Skeletal muscle tissue (tissue), 3 donors: ENCODE measurements at regions not wholly inside any gene's neighbourhood (a gene's known extent, or its start where the extent isn't known, plus 50 kb on each side); places are given as distances from the start of the nearest gene placed in this dataset.

ENCODE experiments used
- H3K27ac ChIP-seq: one replicate; pipeline ENCODE4 v1.7.0; 2013; ENCODE audit warnings: mild to moderate bottlenecking, low read depth, low read length, inconsistent platforms
- H3K27me3 ChIP-seq, 3 donors: one replicate each; pipeline ENCODE4 v1.7.0; 2013; ENCODE audit warnings: low read length in 3 of 3; ENCODE audit not compliant: control insufficient read depth in 3 of 3, insufficient read depth in 3 of 3
- H3K36me3 ChIP-seq, 3 donors: one replicate each; pipeline ENCODE4 v1.7.0; 2013; ENCODE audit warnings: low read length in 3 of 3; ENCODE audit not compliant: control insufficient read depth in 3 of 3, insufficient read depth in 3 of 3
- H3K4me1 ChIP-seq, 3 donors: one replicate each; pipeline ENCODE4 v1.7.0; 2013; ENCODE audit warnings: low read length in 3 of 3, mild to moderate bottlenecking in 3 of 3; ENCODE audit not compliant: control insufficient read depth in 3 of 3, insufficient read depth in 3 of 3
- H3K4me3 ChIP-seq, 3 donors: one replicate each; pipeline ENCODE4 v1.7.0; 2013; ENCODE audit warnings: low read length in 3 of 3
- H3K9ac ChIP-seq, 3 donors: one replicate each; pipeline ENCODE4 v1.7.0; 2013; ENCODE audit warnings: low read length in 3 of 3, mild to moderate bottlenecking in 3 of 3, moderate library complexity in 2 of 3, low read depth in 1 of 3
- H3K9me3 ChIP-seq, 3 donors: one replicate each; pipeline ENCODE4 v1.7.0; 2013; ENCODE audit warnings: low read length in 3 of 3; ENCODE audit not compliant: control insufficient read depth in 3 of 3
- donor health status: Osteomylitis.

DNA sequence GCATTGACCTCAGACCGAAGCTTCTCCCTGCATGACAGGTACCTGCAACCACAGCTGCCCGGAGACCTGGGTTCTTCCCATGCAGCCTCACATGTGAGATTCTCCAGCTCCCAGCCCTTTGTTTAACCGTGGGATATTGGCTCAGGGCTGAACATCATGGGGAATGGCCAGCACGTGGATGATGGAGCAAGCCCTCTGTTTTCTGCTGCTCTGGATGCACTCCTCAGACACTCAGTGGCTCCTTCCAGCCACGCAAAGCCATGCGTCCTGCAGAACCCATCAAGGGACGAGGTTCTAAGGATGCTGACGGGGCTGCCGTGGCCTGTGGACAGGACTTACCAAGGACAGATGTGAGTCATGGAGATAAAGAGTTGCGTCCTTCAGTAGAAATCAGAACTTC is 639.1 kb downstream of the BRD1 start:
- Histone ChIP-seq H3K27me3 (peaks cover 0 to 14% (median 5%) of the 10 kb centered on the region in 3 donors), H3K4me1 (peaks cover 0 to 8% (median 0%) of the 10 kb centered on the region in 3 donors), H3K27ac (no peak overlapping the region), H3K4me3 (no peak overlapping the region), H3K9ac (no peak overlapping the region), H3K9me3 (no peaks in the 10 kb centered on the region), H3K36me3 (no peaks in the 10 kb centered on the region)

DNA sequence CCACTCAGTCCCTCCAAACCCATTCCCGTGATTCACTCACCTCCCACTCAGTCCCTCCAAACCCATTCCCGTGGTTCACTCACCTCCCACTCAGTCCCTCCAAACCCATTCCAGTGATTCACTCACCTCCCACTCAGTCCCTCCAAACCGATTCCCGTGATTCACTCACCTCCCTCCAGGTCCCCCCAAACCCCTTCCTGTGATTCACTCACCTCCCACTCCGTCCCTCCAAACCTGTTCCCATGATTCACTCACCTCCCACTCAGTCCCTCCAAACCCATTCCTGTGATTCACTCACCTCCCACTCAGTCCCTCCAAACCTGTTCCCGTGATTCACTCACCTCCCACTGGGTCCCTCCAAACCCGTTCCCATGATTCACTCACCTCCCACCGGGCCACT is 639.6 kb downstream of the BRD1 start:
- peaks cover 0 to 19% (median 5%) of the 10 kb centered on the region in 3 donors for H3K27me3 ChIP-seq
- H3K9me3 ChIP-seq: no peaks in the 10 kb centered on the region
- no peak overlapping the region for H3K27ac ChIP-seq

DNA sequence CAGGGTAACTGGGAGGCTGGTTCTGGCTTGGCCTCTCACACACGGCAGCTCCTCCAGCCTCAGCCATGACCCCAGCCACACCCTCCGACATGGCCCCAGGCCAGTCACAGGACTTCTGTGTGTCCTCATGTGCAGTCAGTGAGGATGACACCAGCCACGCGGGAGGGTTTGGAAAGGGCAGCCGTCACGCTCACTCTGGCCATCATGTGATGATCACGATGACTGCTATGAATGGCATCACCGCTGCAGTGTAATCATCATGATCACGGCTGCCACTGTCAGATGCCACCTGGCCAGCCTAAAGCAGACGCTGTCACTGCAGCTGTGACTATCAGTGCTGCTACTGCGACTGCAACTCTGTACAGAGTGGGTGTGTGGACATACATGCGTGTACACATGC is 640.9 kb downstream of the BRD1 start:
- peaks cover 0 to 22% (median 7%) of the 10 kb centered on the region in 3 donors for H3K27me3 ChIP-seq
- no peak overlapping the region for H3K27ac ChIP-seq

More for the DNA sequence above, 639.6 kb downstream of the BRD1 start:
- Histone ChIP-seq H3K4me1 (peaks cover 0 to 5% (median 0%) of the 10 kb centered on the region in 3 donors), H3K9ac (no peak overlapping the region), H3K4me3 (no peak overlapping the region), H3K36me3 (no peaks in the 10 kb centered on the region)

DNA sequence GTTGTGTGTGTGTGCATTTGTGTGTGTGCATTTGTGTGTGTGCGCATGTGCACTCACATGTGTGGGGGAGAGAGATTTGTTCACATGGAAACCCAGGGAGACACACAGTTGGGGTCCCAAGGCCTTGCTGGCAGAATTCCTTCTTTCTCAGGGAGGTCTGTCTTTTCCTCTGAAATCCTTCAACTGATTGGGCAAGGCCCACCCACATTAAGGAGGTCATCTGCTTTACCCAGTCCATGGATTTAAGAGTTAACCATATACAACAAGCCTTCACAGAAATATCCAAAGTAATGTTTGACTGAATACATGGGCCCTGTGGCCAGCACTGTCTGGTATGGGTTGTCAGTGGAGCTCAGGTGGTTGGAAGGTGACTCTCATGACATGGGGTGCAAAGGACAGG is 641.4 kb downstream of the BRD1 start:
- H3K27me3 ChIP-seq: peaks cover 0 to 18% (median 7%) of the 10 kb centered on the region in 3 donors
- no peak overlapping the region for H3K9ac ChIP-seq
- no peaks in the 10 kb centered on the region for H3K9me3 ChIP-seq
- H3K4me3 ChIP-seq: no peak overlapping the region
- H3K4me1 ChIP-seq: no peaks in the 10 kb centered on the region
- no peak overlapping the region for H3K27ac ChIP-seq
- no peaks in the 10 kb centered on the region for H3K36me3 ChIP-seq

More for the DNA sequence above, 640.9 kb downstream of the BRD1 start:
- Histone ChIP-seq H3K9me3 (no peaks in the 10 kb centered on the region), H3K4me1 (no peaks in the 10 kb centered on the region), H3K4me3 (no peak overlapping the region), H3K9ac (no peak overlapping the region), H3K36me3 (no peaks in the 10 kb centered on the region)

DNA sequence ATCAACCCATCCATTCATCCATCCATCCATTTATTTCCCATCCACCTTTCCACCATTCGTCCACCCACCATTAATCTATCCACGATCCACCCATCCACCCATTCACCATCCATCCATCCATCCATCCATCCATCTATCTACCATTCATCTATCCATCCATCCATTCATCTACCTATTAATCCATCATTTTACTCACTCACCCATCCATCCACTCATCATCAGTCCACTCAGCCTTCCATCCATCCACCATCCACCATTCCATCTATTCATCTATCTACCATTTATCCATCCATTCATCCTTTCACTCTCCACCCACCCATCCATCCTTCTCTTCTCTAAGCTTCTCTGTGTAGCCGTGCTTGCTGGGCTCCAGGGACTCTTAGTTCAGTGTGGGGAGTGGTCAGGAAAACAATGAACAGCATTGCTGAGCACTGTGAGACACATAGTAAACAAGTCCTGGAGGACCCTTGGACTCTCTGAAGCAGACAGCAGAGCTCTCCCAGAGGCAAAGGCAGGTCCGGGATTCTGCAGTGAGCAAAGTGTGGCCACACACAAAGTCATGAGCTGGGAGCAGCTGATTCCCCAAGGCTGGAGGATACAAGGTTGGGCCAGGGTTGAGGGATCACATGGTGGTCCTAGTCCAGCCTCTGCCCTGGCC is 642.2 kb downstream of the BRD1 start:
- H3K4me3 ChIP-seq: no peak overlapping the region
- H3K9ac ChIP-seq: no peak overlapping the region
- H3K27me3 ChIP-seq: peaks cover 0 to 19% (median 7%) of the 10 kb centered on the region in 3 donors
- no peak overlapping the region for H3K27ac ChIP-seq
- no peaks in the 10 kb centered on the region for H3K9me3 ChIP-seq
- H3K4me1 ChIP-seq: no peaks in the 10 kb centered on the region
- H3K36me3 ChIP-seq: no peaks in the 10 kb centered on the region

DNA sequence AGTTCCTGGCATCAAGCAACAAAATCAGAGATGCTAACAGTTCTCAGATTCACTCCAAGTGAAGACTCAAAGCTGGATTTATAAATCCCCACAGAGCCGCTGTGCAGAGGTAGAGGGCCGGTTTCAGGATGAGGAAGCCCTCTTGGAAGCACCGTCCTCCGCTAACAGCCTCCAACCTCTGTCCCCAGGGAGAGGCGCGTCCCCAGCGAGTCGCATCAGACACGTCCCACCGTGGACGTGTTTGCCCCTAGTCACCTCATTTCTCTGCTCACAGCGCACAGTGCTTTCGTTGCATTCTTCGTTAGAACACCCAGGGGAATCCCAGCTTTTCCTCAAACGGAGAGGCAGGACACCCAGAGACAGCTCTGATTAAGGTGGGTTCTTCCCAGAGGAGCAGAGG is 642.9 kb downstream of the BRD1 start:
- Histone ChIP-seq H3K9me3 (no peaks in the 10 kb centered on the region), H3K27me3 (peaks cover 0 to 26% (median 7%) of the 10 kb centered on the region in 3 donors), H3K4me3 (no peak overlapping the region), H3K9ac (no peak overlapping the region), H3K27ac (no peak overlapping the region), H3K36me3 (no peaks in the 10 kb centered on the region), H3K4me1 (no peaks in the 10 kb centered on the region)

DNA sequence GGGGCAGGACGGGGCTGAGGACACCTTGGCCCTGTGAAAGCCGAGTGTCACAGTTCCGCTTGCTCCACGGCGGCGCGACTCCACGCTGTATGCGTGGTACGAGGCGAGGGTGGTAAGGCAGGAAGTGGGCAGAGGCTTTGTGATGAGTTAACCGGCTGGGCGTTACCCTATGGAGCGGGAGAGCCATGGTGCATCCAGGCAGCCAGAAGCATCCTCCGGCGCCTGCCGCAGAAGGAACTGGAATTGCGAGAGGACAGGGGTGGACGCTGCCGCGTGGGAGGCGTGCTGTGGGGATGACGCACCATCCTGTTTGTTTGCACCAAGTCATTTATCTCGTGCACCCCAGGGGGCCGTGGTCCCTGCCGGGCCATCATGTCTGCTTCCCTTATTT is 643.9 kb downstream of the BRD1 start:
- Histone ChIP-seq H3K27ac (no peak overlapping the region), H3K27me3 (peaks cover 0 to 33% (median 10%) of the 10 kb centered on the region in 3 donors), H3K4me1 (no peaks in the 10 kb centered on the region), H3K36me3 (no peaks in the 10 kb centered on the region), H3K9ac (no peak overlapping the region), H3K4me3 (no peak overlapping the region), H3K9me3 (no peaks in the 10 kb centered on the region)

DNA sequence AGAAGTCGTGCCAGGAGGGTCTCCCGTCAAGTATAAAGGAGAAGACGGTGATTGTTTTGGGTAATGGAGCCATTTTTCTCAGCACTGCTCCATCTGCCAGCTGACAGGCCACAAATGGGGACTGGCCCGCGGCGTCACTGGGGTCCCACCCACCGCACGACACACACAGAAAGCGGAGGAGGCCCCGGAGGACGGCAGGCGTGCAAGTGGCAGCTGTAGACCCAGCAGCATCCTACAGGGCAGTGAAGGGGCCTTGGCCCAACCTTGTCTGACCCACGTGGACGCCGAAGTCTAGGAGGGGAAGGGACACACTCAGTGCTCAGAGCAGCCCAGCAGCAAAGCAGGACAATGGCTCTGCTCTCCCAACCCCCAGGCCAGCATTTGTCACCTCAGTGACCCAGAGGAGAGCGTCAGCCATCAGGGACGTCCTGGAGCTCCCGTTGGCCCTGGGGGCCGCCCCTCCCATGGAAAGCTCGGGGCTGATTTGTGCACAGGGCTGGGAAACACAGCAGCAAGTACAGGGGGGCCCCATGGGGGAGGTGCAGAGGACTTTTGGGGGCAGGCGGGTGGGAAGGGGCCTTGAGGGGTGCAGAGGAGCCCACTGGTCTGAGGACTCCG is 644.4 kb downstream of the BRD1 start:
- no peak overlapping the region for H3K27ac ChIP-seq
- H3K36me3 ChIP-seq: no peaks in the 10 kb centered on the region
- no peaks in the 10 kb centered on the region for H3K9me3 ChIP-seq
- peaks cover 0 to 33% (median 15%) of the 10 kb centered on the region in 3 donors for H3K27me3 ChIP-seq
- no peak overlapping the region for H3K9ac ChIP-seq
- H3K4me1 ChIP-seq: no peaks in the 10 kb centered on the region
- no peak overlapping the region for H3K4me3 ChIP-seq

DNA sequence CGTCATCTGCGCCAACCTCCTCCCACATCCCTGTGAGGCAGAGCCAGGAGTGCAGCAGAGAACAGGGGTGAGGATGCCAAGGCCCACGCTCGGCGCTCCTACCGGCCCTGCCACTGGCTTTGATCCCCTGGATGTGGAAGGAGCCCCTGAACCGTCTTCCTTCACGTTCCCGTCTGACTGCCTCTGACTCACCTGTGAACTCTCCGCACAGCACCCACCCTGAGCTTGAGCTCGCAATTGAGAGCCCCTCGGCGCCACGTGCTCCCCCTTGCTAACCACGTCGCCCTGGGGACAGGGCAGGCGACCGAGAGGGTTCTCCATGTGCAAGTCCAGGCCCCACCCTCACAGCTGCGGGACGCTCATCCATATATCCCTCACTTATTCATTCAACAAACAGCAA is 645.3 kb downstream of the BRD1 start:
- no peaks in the 10 kb centered on the region for H3K36me3 ChIP-seq

DNA sequence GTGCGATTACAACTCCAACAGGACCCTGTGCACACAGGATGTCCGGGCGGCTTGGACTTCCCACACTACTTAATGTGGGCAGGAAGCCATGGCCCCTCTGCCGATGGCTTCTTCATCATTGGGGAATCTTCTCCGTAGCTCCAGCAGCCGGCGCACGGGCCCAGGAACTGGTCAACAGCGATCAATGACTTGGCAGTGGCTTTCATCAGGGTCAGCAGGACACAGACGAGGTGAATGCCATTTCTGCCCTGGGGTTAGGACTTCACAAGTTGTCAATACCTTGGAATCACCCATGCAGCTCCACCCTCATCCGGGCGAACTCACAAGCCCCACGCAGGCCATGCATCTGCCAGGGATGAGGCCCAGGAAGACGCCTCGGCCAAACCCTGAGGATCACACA is 645.7 kb downstream of the BRD1 start:
- H3K27ac ChIP-seq: no peak overlapping the region
- no peaks in the 10 kb centered on the region for H3K9me3 ChIP-seq
- no peak overlapping the region for H3K9ac ChIP-seq
- no peaks in the 10 kb centered on the region for H3K4me1 ChIP-seq
- no peaks in the 10 kb centered on the region for H3K36me3 ChIP-seq
- peaks cover 0 to 39% (median 22%) of the 10 kb centered on the region in 3 donors for H3K27me3 ChIP-seq
- no peak overlapping the region for H3K4me3 ChIP-seq

More for the DNA sequence above, 645.3 kb downstream of the BRD1 start:
- H3K27ac ChIP-seq: no peak overlapping the region
- no peaks in the 10 kb centered on the region for H3K9me3 ChIP-seq
- peaks cover 0 to 37% (median 22%) of the 10 kb centered on the region in 3 donors for H3K27me3 ChIP-seq
- H3K9ac ChIP-seq: no peak overlapping the region
- no peaks in the 10 kb centered on the region for H3K4me1 ChIP-seq
- no peak overlapping the region for H3K4me3 ChIP-seq
